ENCODE measurements at regions not wholly inside any gene's neighbourhood (a gene's known extent, or its start where the extent isn't known, plus 50 kb on each side); places are given as distances from the start of the nearest gene placed in this dataset.

DNA sequence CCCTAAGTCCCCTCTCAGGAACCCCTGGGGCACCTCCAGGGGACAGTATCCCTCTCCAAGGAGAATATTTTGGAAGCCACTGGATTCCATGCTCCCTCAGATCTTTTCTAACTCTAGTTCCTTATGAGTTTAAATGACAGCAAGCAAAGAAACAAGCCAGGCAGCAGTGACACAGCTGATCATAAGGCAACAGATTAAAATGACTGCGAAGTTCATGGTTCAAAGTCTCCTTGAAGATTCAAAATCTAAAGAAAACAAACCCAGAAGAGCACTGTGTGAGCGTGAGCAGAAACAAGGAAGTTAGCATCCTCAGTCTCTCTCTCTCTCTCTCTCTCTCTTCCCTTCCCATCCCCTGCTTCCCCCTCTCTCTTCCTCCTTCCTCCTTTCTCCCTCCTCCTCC, 316.7 kb upstream of the SLC30A5 start:
- H3K27me3 ChIP-seq = no peaks in the 10 kb centered on the region
- H3K4me3 ChIP-seq = no peak overlapping the region
- in situ Hi-C loops (cut with MboI; ENCODE audit: low pct_ligation_motif_present in 1 of 4, low pct_unique_long_range_greater_than_20kb in 1 of 4, low sequenced_read_pairs in 3 of 4) (no loop called here), intact Hi-C loops (cut with DNase I; ENCODE audit: low total_unique reads) (no loop called here)
- WGBS, 2 donors (ENCODE audit: low coverage in 1 of 2) = 50 to 55% methylated on average over 2 of the region's 2 CpGs
- H3K27ac ChIP-seq = no peak overlapping the region
- DNase-seq = no peak
- H3K9me3 ChIP-seq = no peaks in the 10 kb centered on the region
- TF ChIP-seq POLR2A (IDR thresholded peaks at IDR 0.05) = no peak
- TF ChIP-seq, protein P1, sequence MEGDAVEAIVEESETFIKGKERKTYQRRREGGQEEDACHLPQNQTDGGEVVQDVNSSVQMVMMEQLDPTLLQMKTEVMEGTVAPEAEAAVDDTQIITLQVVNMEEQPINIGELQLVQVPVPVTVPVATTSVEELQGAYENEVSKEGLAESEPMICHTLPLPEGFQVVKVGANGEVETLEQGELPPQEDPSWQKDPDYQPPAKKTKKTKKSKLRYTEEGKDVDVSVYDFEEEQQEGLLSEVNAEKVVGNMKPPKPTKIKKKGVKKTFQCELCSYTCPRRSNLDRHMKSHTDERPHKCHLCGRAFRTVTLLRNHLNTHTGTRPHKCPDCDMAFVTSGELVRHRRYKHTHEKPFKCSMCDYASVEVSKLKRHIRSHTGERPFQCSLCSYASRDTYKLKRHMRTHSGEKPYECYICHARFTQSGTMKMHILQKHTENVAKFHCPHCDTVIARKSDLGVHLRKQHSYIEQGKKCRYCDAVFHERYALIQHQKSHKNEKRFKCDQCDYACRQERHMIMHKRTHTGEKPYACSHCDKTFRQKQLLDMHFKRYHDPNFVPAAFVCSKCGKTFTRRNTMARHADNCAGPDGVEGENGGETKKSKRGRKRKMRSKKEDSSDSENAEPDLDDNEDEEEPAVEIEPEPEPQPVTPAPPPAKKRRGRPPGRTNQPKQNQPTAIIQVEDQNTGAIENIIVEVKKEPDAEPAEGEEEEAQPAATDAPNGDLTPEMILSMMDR (IDR thresholded peaks at IDR 0.05) = no peak
- no peak for TF ChIP-seq EP300 (IDR thresholded peaks at IDR 0.05; ENCODE audit: low read depth)
- no peak for TF ChIP-seq POLR2AphosphoS5 (IDR thresholded peaks at IDR 0.05)
- H3K4me1 ChIP-seq = no peaks in the 10 kb centered on the region
- H3K36me3 ChIP-seq = no peaks in the 10 kb centered on the region

DNA sequence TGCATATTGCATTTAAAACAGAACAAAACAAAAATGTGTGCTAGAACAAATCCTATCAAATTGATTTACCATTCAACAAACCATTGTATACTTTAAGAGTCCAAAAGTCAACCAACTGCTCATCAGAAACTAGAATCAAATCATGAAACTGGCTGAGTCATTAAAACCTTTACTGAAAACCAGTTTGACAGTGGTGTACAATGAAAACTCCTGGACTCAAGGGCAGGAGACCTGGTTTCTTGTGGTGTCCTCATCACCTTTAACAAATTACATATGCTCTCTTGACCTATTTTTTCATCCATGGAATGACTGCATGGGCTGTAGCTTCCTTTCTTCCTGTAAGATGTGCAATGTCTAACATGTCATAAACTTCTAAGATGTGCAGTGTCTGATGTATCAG, 315.3 kb upstream of the SLC30A5 start:
- no peak for DNase-seq
- no peak overlapping the region for H3K27ac ChIP-seq
- no peak for TF ChIP-seq POLR2A (IDR thresholded peaks at IDR 0.05)
- TF ChIP-seq POLR2AphosphoS5 (IDR thresholded peaks at IDR 0.05) = no peak
- H3K9me3 ChIP-seq = no peaks in the 10 kb centered on the region
- H3K27me3 ChIP-seq = no peaks in the 10 kb centered on the region
- H3K4me1 ChIP-seq = no peaks in the 10 kb centered on the region
- H3K36me3 ChIP-seq = no peaks in the 10 kb centered on the region
- in situ Hi-C loops (cut with MboI; ENCODE audit: low pct_ligation_motif_present in 1 of 4, low pct_unique_long_range_greater_than_20kb in 1 of 4, low sequenced_read_pairs in 3 of 4) = no loop called here
- intact Hi-C loops (cut with DNase I; ENCODE audit: low total_unique reads) = no loop called here
- no peak overlapping the region for H3K4me3 ChIP-seq

DNA sequence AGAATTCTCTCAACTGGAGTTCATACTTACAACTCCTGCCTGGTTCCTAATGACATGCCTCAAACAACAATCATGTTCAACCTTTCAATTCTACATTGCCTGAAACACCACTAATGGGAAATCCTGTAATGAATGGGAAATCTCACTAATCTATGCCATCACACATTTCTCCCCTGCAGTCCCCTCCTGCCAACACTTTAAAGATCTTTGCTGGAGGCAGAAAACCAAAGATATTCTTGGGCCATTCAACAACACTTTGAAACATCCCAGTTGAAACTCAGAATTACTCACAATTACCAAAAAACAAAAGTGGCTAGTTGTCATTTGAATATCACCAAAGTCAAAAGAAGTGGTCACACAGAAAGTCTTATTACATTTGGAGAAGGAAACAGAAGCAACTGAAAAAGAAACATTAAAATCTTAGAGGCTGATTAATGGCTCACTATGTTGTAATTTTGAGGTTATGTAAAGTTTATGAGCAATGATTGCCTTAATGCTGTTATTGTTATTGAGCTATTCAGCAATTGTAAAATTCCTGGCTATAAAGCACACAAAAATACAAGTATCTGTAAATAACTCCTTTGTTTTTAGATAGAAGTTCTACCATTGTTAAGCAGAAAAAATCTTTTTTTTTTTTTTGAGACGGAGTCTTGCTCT, 313.4 kb upstream of the SLC30A5 start:
- intact Hi-C loops (cut with DNase I; ENCODE audit: low total_unique reads) = no loop called here
- DNase-seq = no peak
- TF ChIP-seq POLR2AphosphoS5 (IDR thresholded peaks at IDR 0.05) (no peak), EP300 (IDR thresholded peaks at IDR 0.05; ENCODE audit: low read depth) (no peak), POLR2A (IDR thresholded peaks at IDR 0.05) (no peak)
- TF ChIP-seq, protein P1 (IDR thresholded peaks at IDR 0.05) = no peak
- Histone ChIP-seq H3K36me3 (no peaks in the 10 kb centered on the region), H3K9me3 (peaks cover 0 to 4% of the 10 kb centered on the region in 2 donors), H3K4me1 (no peaks in the 10 kb centered on the region), H3K4me3 (no peak overlapping the region), H3K27me3 (no peaks in the 10 kb centered on the region), H3K27ac (no peak overlapping the region)
- WGBS, 2 donors (ENCODE audit: low coverage in 1 of 2) = 40 to 72% methylated on average over 1 of the region's 1 CpG
- in situ Hi-C loops (cut with MboI; ENCODE audit: low pct_ligation_motif_present in 1 of 4, low pct_unique_long_range_greater_than_20kb in 1 of 4, low sequenced_read_pairs in 3 of 4) = no loop called here

DNA sequence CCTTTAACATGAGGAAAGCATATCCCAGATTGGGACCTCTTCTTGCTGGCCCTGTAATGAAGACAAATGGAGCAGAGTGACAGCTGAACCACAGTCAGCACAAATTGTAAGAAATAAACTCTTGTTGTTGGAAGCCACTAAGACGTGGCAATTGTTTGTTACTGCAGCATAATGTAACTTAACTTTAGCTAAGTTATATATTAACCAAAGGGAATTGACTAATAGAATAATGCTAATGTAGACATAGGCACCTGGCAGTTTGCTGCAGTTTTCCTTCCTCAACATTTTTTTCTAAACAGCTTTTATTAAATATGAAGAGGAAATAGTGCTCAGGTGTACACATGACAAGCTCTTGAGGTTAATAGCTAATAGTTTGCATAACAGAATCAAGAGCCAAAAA, 300.7 kb upstream of the SLC30A5 start:
- in situ Hi-C loops (cut with MboI; ENCODE audit: low pct_ligation_motif_present in 1 of 4, low pct_unique_long_range_greater_than_20kb in 1 of 4, low sequenced_read_pairs in 3 of 4) = no loop called here
- intact Hi-C loops (cut with DNase I; ENCODE audit: low total_unique reads) = no loop called here
- no peak for DNase-seq
- 54 to 71% methylated on average over 1 of the region's 1 CpG for WGBS, 2 donors (ENCODE audit: low coverage in 1 of 2)
- Histone ChIP-seq H3K4me3 (no peak overlapping the region), H3K9me3 (no peaks in the 10 kb centered on the region), H3K36me3 (no peaks in the 10 kb centered on the region), H3K27ac (no peak overlapping the region), H3K27me3 (no peaks in the 10 kb centered on the region), H3K4me1 (no peaks in the 10 kb centered on the region)
- no peak for TF ChIP-seq POLR2AphosphoS5 (IDR thresholded peaks at IDR 0.05)
- no peak for TF ChIP-seq POLR2A (IDR thresholded peaks at IDR 0.05)
- TF ChIP-seq, protein P1 (IDR thresholded peaks at IDR 0.05) = no peak
- no peak for TF ChIP-seq EP300 (IDR thresholded peaks at IDR 0.05; ENCODE audit: low read depth)

DNA sequence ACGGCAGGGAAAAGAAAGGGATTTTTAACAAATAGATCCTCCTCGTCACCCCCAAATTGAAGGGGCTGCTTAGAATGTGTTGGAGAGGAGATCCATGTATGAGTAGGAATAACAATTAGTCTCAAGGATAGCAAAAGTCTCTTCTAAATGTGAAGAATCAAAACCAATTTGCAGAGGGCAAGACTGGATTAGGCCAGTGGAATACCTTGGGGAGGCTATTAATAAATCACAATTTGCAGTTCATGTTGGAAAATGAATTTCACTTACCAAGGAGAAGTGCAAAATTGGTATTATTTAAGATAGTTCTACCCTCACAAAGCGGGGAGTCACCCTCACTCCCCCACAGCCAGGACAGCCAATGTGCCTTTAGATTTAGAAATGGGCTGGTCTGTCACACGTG, 299.8 kb upstream of the SLC30A5 start:
- intact Hi-C loops (cut with DNase I; ENCODE audit: low total_unique reads) (no loop called here), in situ Hi-C loops (cut with MboI; ENCODE audit: low pct_ligation_motif_present in 1 of 4, low pct_unique_long_range_greater_than_20kb in 1 of 4, low sequenced_read_pairs in 3 of 4) (no loop called here)
- no peak for TF ChIP-seq POLR2A (IDR thresholded peaks at IDR 0.05)
- TF ChIP-seq, protein P1 (IDR thresholded peaks at IDR 0.05) = no peak
- no peak for TF ChIP-seq EP300 (IDR thresholded peaks at IDR 0.05; ENCODE audit: low read depth)
- TF ChIP-seq POLR2AphosphoS5 (IDR thresholded peaks at IDR 0.05) = no peak
- 67 to 78% methylated on average over 2 to 4 of the region's 4 CpGs for WGBS, 2 donors (ENCODE audit: low coverage in 1 of 2)
- Histone ChIP-seq H3K36me3 (no peaks in the 10 kb centered on the region), H3K9me3 (no peaks in the 10 kb centered on the region), H3K27me3 (no peaks in the 10 kb centered on the region), H3K4me3 (no peak overlapping the region), H3K4me1 (no peaks in the 10 kb centered on the region), H3K27ac (no peak overlapping the region)
- no peak for DNase-seq

Data from transverse colon (tissue), 4 donors.